Brain microvascular endothelial cell (primary cell): ENCODE measurements at regions not wholly inside any gene's neighbourhood (a gene's known extent, or its start where the extent isn't known, plus 50 kb on each side); places are given as distances from the start of the nearest gene placed in this dataset.
"Not testable (repeated sequence)": the region's sequence is repeated elsewhere in the genome, so short reads cannot be mapped to it uniquely, and the experiment has no call there.

ENCODE experiments used
- DNase-seq: peaks from one replicate; pipeline ENCODE4 v3.0.0-alpha.2; 2020
- H3K27ac ChIP-seq: fragments of 250-450 bp; sonication (Bioruptor Pico); 2 replicates; pipeline ENCODE4 v1.5.1; 2020; ENCODE audit warnings: mild to moderate bottlenecking, moderate library complexity
- H3K27me3 ChIP-seq: fragments of 250-450 bp; sonication (Bioruptor Pico); replicated peaks from 2 replicates; pipeline ENCODE4 v1.5.1; 2020; ENCODE audit warnings: mild to moderate bottlenecking
- H3K36me3 ChIP-seq: fragments of 250-450 bp; sonication (Bioruptor Pico); replicated peaks from 2 replicates; pipeline ENCODE4 v1.5.1; 2020; ENCODE audit warnings: mild to moderate bottlenecking
- H3K4me3 ChIP-seq: 2 replicates; pipeline ENCODE4 v1.5.1; 2011; ENCODE audit warnings: low read depth, mild to moderate bottlenecking, control low read depth, low read length, moderate library complexity
- in situ Hi-C: cut with HindIII; loops from 2 replicates; pipeline ENCODE4 v1.10.0; 2017; ENCODE audit warnings: low sequenced_read_pairs, low pct_ligation_motif_present
- TF ChIP-seq, protein P1 (sequence below): IDR thresholded peaks from 2 replicates; pipeline ENCODE4 v1.5.1; 2011; ENCODE audit warnings: low read depth, mild to moderate bottlenecking, moderate library complexity, low read length, control low read depth, inconsistent platforms; ENCODE audit errors: missing control alignments

DNA sequence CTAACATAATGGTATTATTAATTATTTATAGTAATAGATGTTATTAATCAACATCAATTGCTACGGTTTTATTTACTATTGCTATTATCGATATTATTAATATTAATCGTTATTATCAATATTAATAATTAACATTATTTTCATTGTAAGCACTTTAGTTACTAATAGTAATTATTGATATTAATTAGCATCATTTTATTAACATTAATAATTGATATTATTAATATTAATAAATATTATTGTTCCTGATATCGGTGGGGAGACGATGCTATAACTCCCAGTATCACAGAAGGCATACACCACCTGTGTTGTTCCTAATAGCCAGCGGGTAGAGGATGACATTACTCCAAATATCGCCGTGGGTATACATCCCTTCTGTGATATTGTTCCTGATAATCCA is 335.5 kb downstream of the MEX3B start:
- TF ChIP-seq, protein P1, sequence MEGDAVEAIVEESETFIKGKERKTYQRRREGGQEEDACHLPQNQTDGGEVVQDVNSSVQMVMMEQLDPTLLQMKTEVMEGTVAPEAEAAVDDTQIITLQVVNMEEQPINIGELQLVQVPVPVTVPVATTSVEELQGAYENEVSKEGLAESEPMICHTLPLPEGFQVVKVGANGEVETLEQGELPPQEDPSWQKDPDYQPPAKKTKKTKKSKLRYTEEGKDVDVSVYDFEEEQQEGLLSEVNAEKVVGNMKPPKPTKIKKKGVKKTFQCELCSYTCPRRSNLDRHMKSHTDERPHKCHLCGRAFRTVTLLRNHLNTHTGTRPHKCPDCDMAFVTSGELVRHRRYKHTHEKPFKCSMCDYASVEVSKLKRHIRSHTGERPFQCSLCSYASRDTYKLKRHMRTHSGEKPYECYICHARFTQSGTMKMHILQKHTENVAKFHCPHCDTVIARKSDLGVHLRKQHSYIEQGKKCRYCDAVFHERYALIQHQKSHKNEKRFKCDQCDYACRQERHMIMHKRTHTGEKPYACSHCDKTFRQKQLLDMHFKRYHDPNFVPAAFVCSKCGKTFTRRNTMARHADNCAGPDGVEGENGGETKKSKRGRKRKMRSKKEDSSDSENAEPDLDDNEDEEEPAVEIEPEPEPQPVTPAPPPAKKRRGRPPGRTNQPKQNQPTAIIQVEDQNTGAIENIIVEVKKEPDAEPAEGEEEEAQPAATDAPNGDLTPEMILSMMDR = no peak
- DNase-seq = no peak
- Histone ChIP-seq H3K36me3 (no peaks in the 10 kb centered on the region), H3K27ac (no peak overlapping the region), H3K4me3 (no peak overlapping the region), H3K27me3 (no peaks in the 10 kb centered on the region)
- in situ Hi-C loops = no loop called here

DNA sequence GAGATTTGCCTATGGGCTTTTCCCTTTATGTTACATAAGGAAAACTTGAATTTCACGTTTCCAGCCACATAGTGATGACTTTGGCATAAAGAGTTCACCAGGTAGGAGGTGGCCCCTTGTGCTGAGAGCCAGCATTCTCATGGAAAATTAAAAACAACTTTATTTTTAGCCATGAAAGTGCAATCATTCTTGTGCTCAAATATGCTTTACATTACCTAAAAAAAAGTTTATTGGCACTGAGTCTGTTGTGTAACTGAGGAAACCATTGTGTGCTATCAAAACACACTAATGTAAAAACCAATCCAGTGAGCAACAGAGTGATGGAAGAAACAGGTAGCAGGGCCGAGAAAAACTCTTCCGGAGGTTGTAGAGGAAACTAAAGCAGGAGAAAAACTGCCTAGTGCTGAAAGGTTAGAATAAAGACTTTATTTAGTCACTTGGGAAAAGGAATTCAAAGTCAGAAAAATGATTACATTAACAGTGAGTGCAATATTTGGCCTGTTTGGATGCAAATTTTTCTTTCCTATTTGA is 332.9 kb upstream of the TMC3 start:
- H3K27me3 ChIP-seq, in situ Hi-C loops, DNase-seq, H3K36me3 ChIP-seq, H3K4me3 ChIP-seq, H3K27ac ChIP-seq: not testable (repeated sequence)

DNA sequence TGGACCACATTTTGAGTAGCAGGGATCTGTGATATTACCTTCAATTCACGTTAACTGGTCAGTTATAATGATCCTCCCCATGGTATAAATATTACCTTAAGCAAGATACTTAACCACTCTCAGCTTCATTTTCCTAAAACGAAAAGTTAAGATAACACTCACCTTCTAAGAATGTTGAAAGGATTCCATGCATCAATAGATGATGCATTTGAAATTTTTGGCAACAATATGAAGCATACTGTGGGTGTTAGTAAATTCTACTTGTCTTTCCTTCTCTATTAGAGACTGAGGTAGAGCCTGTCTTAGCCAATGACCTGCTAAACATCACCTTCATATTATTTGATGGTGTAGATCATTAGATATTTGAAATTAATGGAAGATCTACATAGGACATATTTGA is 331.7 kb upstream of the TMC3 start:
- H3K27ac ChIP-seq, DNase-seq, in situ Hi-C loops, H3K4me3 ChIP-seq, H3K36me3 ChIP-seq, H3K27me3 ChIP-seq: not testable (repeated sequence)

DNA sequence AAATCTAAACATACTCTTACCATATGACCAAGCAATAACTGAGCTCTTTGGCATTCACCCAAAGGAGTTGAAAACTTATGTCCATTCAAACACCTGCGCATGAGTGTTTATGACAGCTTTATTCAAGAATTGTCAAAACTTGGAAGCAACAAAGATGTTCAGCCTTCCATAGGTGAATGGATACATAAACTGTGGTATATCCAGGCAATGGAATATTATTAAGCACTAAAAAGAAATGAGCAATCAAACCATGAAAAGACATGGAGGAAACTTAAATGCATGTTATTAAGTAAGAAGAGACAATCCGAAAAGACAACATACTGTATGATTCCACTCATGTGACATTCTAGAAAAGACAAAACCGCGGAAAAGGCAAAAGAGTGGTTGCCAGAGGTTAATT is 312.0 kb upstream of the TMC3 start:
- Histone ChIP-seq H3K27ac (no peak overlapping the region), H3K36me3 (no peaks in the 10 kb centered on the region), H3K27me3 (no peaks in the 10 kb centered on the region), H3K4me3 (no peak overlapping the region)
- DNase-seq = no peak
- TF ChIP-seq, protein P1 = no peak
- in situ Hi-C loops = no loop called here

DNA sequence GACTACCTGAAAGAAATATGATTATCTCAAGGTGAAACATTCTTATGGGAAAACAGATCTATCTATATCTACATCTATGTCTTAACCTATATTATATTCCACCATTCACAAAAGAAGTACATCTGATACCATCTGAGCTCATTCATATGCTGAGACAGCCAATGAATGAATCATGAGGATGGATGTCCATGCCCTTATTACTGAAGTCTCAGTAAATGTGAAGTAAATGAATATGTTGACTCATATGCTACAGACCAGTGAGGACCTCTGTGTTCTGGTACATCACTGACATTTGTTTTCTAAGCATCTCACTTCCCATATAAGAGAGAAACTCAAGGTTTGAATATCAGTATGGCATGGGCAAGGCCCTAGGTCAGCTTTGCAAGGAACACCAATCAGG is 311.2 kb upstream of the TMC3 start:
- in situ Hi-C loops = no loop called here
- DNase-seq = no peak
- H3K27ac ChIP-seq = no peak overlapping the region
- TF ChIP-seq, protein P1 = no peak
- H3K36me3 ChIP-seq = no peaks in the 10 kb centered on the region
- H3K27me3 ChIP-seq = no peaks in the 10 kb centered on the region
- H3K4me3 ChIP-seq = no peak overlapping the region

DNA sequence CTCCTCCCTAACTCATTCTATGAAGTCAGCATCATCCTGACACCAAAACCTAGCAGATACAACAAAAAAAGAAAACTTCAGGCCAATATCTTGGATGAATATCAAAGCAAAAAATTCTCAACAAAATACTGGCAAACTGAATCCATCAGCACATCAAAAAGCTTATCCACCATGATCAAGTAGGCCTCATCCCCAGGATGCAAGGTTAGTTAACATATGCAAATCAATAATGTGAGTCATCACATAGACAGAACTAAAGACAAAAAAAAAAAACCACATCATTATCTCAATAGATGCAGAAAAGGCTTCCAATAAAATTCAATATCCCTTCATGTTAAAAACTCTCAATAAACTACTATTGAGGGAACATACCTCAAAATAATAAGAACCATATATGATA is 306.8 kb upstream of the TMC3 start:
- DNase-seq = no peak
- Histone ChIP-seq H3K36me3 (no peaks in the 10 kb centered on the region), H3K27ac (no peak overlapping the region), H3K4me3 (no peak overlapping the region), H3K27me3 (no peaks in the 10 kb centered on the region)
- TF ChIP-seq, protein P1 = no peak
- in situ Hi-C loops = no loop called here

DNA sequence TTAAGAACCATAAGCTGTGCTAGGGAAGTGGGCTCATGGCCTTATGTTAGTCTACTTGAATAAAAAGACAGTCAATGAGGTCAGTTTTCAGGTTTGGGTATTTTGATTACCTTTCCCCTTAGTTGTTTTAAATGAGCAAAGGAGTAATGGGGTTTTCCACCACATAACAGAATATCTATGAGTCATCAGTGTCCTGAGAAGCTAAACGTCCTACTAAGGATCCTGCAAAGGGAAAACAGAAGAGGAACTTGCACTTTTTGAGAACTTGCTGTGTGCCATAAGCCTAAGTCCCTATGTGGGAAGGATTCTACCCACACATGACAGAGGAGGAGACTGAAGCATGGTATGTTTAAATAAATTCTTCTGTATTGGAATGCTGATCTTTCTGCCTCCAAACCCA is 292.8 kb upstream of the TMC3 start:
- H3K4me3 ChIP-seq = no peak overlapping the region
- H3K27ac ChIP-seq = no peak overlapping the region
- H3K36me3 ChIP-seq = no peaks in the 10 kb centered on the region
- no peak for DNase-seq
- H3K27me3 ChIP-seq = no peaks in the 10 kb centered on the region
- in situ Hi-C loops = no loop called here
- TF ChIP-seq, protein P1 = no peak
